WTC11 (cell line): ENCODE measurements at regions not wholly inside any gene's neighbourhood (a gene's known extent, or its start where the extent isn't known, plus 50 kb on each side); places are given as distances from the start of the nearest gene placed in this dataset.

ENCODE experiments used
- ATAC-seq: fragments of 200-7000 bp; cut with Tn5 transposase; 2 replicates; pipeline ENCODE4 v1.10.0; 2021; ENCODE audit warnings: mild to moderate bottlenecking, moderate library complexity
- CTCF ChIA-PET: fragments of 300-600 bp; sonication (Branson Sonifier 250); formaldehyde crosslinking; loops from one replicate; lab custom pipeline; 2021; ENCODE audit warnings: antibody characterized with exemption; lab: Charles Lee
- POLR2A ChIA-PET: fragments of 350-600 bp; sonication (Branson Sonifier 250); formaldehyde crosslinking; loops from one replicate; lab custom pipeline; 2021; ENCODE audit warnings: antibody characterized with exemption; lab: Charles Lee
- DNase-seq: peaks from one replicate; pipeline ENCODE4 v3.0.0; 2021; ENCODE audit warnings: low spot score
- H3K27ac Mint-ChIP-seq: 2 replicates; pipeline ENCODE4 v1.8.0; 2021; ENCODE audit warnings: mixed read lengths
- H3K27me3 Mint-ChIP-seq: 2 replicates; pipeline ENCODE4 v1.8.0; 2021; ENCODE audit warnings: low read depth, mild to moderate bottlenecking, moderate library complexity, mixed read lengths
- H3K36me3 Mint-ChIP-seq: 2 replicates; pipeline ENCODE4 v1.8.0; 2021; ENCODE audit warnings: mixed read lengths
- H3K4me1 Mint-ChIP-seq: 2 replicates; pipeline ENCODE4 v1.8.0; 2022; ENCODE audit warnings: mixed read lengths
- H3K4me3 Mint-ChIP-seq: 2 replicates; pipeline ENCODE4 v1.8.0; 2021; ENCODE audit warnings: mild to moderate bottlenecking, moderate library complexity, mixed read lengths
- H3K9me3 Mint-ChIP-seq: 2 replicates; pipeline ENCODE4 v1.8.0; 2021; ENCODE audit warnings: mixed read lengths
- AFF4 ChIP-seq: sonication (generic); formaldehyde crosslinking; IDR thresholded peaks from 2 replicates; pipeline ENCODE4 v1.8.1; 2023; ENCODE audit warnings: mild to moderate bottlenecking, missing genetic modification reagents, borderline replicate concordance
- CBFB ChIP-seq: sonication (generic); formaldehyde crosslinking; IDR thresholded peaks from 2 replicates; pipeline ENCODE4 v1.8.1; 2022; ENCODE audit warnings: mild to moderate bottlenecking, low read depth, missing genetic modification reagents
- ZNF121 ChIP-seq: sonication (generic); formaldehyde crosslinking; IDR thresholded peaks from 2 replicates; pipeline ENCODE4 v1.8.0; 2023; ENCODE audit warnings: missing genetic modification reagents
- ZNF219 ChIP-seq: sonication (generic); formaldehyde crosslinking; IDR thresholded peaks from 2 replicates; pipeline ENCODE4 v1.8.0; 2023; ENCODE audit warnings: missing genetic modification reagents, mild to moderate bottlenecking, borderline replicate concordance
- ZNF263 ChIP-seq: sonication (generic); formaldehyde crosslinking; IDR thresholded peaks from 2 replicates; pipeline ENCODE4 v1.8.1; 2022; ENCODE audit warnings: low read depth, mild to moderate bottlenecking, moderate library complexity, missing genetic modification reagents
- ZNF423 ChIP-seq: fragments of 250-450 bp; sonication (Bioruptor Pico); IDR thresholded peaks from 2 replicates; pipeline ENCODE4 v2.1.2; 2022; ENCODE audit warnings: mild to moderate bottlenecking, moderate library complexity
- ZNF425 ChIP-seq: fragments of 250-450 bp; sonication (Bioruptor Pico); conservative IDR thresholded peaks from 2 replicates; pipeline ENCODE4 v1.9.0; 2021; ENCODE audit warnings: mild to moderate bottlenecking
- TF ChIP-seq, protein P1 (sequence below): sonication (generic); formaldehyde crosslinking; conservative IDR thresholded peaks from 2 replicates; pipeline ENCODE4 v1.8.1; 2023; ENCODE audit warnings: mild to moderate bottlenecking, low read depth, missing genetic modification reagents, moderate library complexity
- TF ChIP-seq, protein P2 (sequence below): sonication (generic); formaldehyde crosslinking; IDR thresholded peaks from 2 replicates; pipeline ENCODE4 v1.8.1; 2022; ENCODE audit warnings: mild to moderate bottlenecking, moderate library complexity, missing genetic modification reagents
- TF ChIP-seq, protein P3 (sequence below): fragments of 250-450 bp; sonication (Bioruptor Pico); IDR thresholded peaks from 2 replicates; pipeline ENCODE4 v1.8.0; 2021; ENCODE audit warnings: mild to moderate bottlenecking
- TF ChIP-seq, protein P4 (sequence below): fragments of 250-450 bp; sonication (Bioruptor Pico); IDR thresholded peaks from 2 replicates; pipeline ENCODE4 v1.9.0; 2021; ENCODE audit warnings: moderate library complexity, mild to moderate bottlenecking, inconsistent platforms, borderline replicate concordance
- TF ChIP-seq, protein P5 (sequence below): sonication (generic); formaldehyde crosslinking; IDR thresholded peaks from 2 replicates; pipeline ENCODE4 v1.8.1; 2023; ENCODE audit warnings: mild to moderate bottlenecking, missing genetic modification reagents

DNA sequence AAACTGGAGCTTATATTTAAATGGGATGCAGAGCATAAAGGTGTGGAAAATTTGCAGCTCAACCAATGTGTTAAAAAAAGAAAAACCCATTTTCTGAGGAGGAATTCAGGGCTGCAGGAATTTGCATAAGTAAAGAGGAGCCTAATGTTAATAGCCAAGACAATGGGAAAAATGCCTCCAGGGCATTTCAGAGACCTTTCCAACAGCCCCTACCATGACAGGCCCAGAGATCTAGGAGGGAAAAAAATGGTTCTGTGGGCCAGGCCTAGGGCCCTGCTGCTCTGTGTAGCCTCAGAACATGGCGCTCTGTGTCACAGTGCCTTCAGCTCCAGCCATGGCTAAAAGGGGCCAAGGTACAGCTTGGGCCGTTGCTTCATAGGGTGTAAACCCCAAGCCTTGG, 719.7 kb upstream of the ACVR2A start (continued):
- TF ChIP-seq AFF4 (CRISPR knock-in tag), result no peak
- TF ChIP-seq, protein P1, sequence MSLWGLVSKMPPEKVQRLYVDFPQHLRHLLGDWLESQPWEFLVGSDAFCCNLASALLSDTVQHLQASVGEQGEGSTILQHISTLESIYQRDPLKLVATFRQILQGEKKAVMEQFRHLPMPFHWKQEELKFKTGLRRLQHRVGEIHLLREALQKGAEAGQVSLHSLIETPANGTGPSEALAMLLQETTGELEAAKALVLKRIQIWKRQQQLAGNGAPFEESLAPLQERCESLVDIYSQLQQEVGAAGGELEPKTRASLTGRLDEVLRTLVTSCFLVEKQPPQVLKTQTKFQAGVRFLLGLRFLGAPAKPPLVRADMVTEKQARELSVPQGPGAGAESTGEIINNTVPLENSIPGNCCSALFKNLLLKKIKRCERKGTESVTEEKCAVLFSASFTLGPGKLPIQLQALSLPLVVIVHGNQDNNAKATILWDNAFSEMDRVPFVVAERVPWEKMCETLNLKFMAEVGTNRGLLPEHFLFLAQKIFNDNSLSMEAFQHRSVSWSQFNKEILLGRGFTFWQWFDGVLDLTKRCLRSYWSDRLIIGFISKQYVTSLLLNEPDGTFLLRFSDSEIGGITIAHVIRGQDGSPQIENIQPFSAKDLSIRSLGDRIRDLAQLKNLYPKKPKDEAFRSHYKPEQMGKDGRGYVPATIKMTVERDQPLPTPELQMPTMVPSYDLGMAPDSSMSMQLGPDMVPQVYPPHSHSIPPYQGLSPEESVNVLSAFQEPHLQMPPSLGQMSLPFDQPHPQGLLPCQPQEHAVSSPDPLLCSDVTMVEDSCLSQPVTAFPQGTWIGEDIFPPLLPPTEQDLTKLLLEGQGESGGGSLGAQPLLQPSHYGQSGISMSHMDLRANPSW (CRISPR knock-in tag), result no peak
- no peak for TF ChIP-seq ZNF121 (CRISPR knock-in tag)
- no peak for TF ChIP-seq ZNF263
- TF ChIP-seq, protein P2, sequence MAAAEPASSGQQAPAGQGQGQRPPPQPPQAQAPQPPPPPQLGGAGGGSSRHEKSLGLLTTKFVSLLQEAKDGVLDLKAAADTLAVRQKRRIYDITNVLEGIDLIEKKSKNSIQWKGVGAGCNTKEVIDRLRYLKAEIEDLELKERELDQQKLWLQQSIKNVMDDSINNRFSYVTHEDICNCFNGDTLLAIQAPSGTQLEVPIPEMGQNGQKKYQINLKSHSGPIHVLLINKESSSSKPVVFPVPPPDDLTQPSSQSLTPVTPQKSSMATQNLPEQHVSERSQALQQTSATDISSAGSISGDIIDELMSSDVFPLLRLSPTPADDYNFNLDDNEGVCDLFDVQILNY (CRISPR knock-in tag), result no peak
- TF ChIP-seq, protein P3, sequence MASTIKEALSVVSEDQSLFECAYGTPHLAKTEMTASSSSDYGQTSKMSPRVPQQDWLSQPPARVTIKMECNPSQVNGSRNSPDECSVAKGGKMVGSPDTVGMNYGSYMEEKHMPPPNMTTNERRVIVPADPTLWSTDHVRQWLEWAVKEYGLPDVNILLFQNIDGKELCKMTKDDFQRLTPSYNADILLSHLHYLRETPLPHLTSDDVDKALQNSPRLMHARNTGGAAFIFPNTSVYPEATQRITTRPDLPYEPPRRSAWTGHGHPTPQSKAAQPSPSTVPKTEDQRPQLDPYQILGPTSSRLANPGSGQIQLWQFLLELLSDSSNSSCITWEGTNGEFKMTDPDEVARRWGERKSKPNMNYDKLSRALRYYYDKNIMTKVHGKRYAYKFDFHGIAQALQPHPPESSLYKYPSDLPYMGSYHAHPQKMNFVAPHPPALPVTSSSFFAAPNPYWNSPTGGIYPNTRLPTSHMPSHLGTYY (CRISPR knock-in tag), result no peak
- no peak for TF ChIP-seq ZNF423 (CRISPR knock-in tag)
- no peak for TF ChIP-seq ZNF219 (CRISPR knock-in tag)

DNA sequence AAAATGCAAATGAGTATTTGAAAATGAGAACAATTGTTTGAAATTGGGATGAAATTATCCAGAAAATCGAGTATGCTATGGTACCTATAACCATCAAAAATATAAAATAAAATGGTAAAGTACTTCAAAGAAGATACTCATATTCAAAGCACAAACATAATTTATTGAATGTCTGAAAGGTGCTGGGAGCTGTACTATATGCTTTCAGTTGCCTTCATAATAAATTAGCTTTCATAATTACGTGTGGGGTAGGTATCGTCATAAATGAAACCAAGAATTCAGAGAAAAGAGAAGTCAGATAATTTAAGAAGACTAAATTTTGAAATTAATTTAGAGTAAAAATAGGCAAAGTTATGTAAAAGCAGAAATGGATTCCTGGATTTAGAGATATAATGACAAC, 721.9 kb upstream of the ACVR2A start:
- TF ChIP-seq ZNF425 (CRISPR knock-in tag), result no peak
- TF ChIP-seq, all 79 proteins: peak for 0
- peaks cover 35% of the 10 kb centered on the region for H3K9me3 Mint-ChIP-seq
- ATAC-seq (no peak), DNase-seq (no peak)
- H3K36me3 Mint-ChIP-seq, result peaks cover 34% of the 10 kb centered on the region
- H3K27ac Mint-ChIP-seq, result no peak overlapping the region
- no peak overlapping the region for H3K4me3 Mint-ChIP-seq
- ChIA-PET POLR2A (no interaction called here), CTCF (no interaction called here)
- peaks cover 4% of the 10 kb centered on the region; the same call in 1 of the 2 replicates for H3K27me3 Mint-ChIP-seq
- peaks cover 9% of the 10 kb centered on the region; the same call in 1 of the 2 replicates for H3K4me1 Mint-ChIP-seq

DNA sequence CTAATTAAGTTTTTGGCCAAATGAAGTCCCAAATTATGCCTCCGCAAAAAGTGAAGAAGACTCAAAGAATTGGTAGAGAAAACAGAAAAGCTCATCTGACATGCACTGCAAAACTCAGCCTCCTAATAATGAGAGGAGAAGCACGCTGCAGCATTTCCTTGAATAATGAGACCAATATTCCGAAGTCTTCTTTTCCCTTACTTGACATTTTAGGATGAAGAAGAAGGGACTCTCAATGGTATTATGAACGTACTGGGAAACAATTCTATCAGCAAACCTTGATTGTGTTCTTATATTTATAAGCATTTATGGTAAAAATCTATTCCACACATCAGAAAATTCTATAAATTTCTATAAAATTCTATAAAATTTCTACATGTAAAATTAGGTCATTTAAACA, 733.9 kb upstream of the ACVR2A start:
- H3K36me3 Mint-ChIP-seq, result 0 out of 2 replicates have a peak, but pooled peaks cover 4% of the 10 kb centered on the region
- TF ChIP-seq, protein P4, sequence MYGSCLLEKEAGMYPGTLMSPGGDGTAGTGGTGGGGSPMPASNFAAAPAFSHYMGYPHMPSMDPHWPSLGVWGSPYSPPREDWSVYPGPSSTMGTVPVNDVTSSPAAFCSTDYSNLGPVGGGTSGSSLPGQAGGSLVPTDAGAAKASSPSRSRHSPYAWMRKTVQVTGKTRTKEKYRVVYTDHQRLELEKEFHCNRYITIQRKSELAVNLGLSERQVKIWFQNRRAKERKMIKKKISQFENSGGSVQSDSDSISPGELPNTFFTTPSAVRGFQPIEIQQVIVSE (CRISPR knock-in tag), result no peak
- TF ChIP-seq CBFB (CRISPR knock-in tag), result no peak
- TF ChIP-seq, protein P5, sequence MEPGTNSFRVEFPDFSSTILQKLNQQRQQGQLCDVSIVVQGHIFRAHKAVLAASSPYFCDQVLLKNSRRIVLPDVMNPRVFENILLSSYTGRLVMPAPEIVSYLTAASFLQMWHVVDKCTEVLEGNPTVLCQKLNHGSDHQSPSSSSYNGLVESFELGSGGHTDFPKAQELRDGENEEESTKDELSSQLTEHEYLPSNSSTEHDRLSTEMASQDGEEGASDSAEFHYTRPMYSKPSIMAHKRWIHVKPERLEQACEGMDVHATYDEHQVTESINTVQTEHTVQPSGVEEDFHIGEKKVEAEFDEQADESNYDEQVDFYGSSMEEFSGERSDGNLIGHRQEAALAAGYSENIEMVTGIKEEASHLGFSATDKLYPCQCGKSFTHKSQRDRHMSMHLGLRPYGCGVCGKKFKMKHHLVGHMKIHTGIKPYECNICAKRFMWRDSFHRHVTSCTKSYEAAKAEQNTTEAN, result no peak
- DNase-seq, result no peak
- ChIA-PET CTCF (interaction anchor here (1.6 kb wide), 1 partner anchor 28 kb away, joined by 5 read pairs; no protein-coding TSS in a partner anchor), POLR2A (no interaction called here)
- ATAC-seq, result no peak
- H3K4me3 Mint-ChIP-seq, result no peak overlapping the region
- no peaks in the 10 kb centered on the region for H3K27me3 Mint-ChIP-seq
- no peak overlapping the region for H3K27ac Mint-ChIP-seq
- H3K4me1 Mint-ChIP-seq, result peaks cover 17% of the 10 kb centered on the region
- peaks cover 13% of the 10 kb centered on the region for H3K9me3 Mint-ChIP-seq
